Activated T-cell treated with anti-CD3 and anti-CD28 coated beads, Interleukin-2, amount 50 U/mL, for 24 hours (primary cell): ENCODE measurements at regions not wholly inside any gene's neighbourhood (a gene's known extent, or its start where the extent isn't known, plus 50 kb on each side); places are given as distances from the start of the nearest gene placed in this dataset.

Experiments used
- DNase-seq: peaks from one replicate; pipeline ENCODE4 v3.0.0-alpha.2; 2020
- H3K27ac Mint-ChIP-seq: 2 replicates; pipeline ENCODE4 v1.8.0; 2020; ENCODE audit warnings: mild to moderate bottlenecking, mixed read lengths
- H3K27me3 Mint-ChIP-seq: 2 replicates; pipeline ENCODE4 v1.8.0; 2020; ENCODE audit warnings: mixed read lengths
- H3K36me3 Mint-ChIP-seq: 2 replicates; pipeline ENCODE4 v1.8.0; 2020; ENCODE audit warnings: low read depth, mixed read lengths
- H3K4me1 Mint-ChIP-seq: 2 replicates; pipeline ENCODE4 v1.8.0; 2020; ENCODE audit warnings: low read depth, mixed read lengths
- H3K4me3 Mint-ChIP-seq: 2 replicates; pipeline ENCODE4 v1.8.0; 2020; ENCODE audit warnings: mild to moderate bottlenecking, moderate library complexity, mixed read lengths
- H3K9me3 Mint-ChIP-seq: 2 replicates; pipeline ENCODE4 v1.8.0; 2020; ENCODE audit warnings: mixed read lengths

DNA sequence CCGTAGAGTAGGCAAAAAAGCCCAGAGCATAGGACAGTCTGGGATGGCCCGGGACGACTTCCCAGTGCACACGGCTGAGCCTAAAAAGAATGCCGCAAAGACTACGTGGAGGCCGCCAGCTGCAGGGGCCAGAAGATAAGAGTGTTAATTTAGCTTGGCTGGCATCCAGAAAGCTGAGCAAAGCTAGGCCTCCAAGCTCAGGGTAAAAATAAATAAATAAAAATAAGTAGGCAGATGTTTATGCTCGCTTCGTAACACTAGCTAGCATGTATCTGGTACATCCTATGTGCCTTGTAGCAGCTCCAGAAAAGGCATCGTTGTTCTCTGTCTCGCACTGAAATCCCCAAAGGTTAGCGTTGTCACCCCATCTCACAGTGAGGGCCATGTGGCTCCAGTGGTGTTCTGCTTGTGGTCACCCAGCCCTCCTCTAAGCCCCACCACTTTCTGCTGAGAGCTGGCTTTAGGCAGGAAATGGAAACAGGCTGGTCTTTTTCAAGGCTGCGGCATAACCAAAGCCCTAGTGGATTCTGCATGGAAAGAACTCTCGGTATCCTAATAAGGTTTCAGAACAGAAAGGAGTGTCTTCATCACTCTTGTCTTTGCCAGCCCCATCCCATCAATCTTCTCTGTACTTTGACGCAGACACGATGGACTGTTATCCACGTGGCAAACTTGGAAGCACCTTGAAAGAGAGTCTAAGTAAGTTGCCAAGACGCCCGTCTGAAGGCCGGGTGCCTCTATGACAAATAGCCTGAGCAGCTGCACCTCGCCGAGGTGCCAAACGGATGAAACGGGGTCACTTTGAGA lies 58.1 kb upstream of the MEF2A start:
- no peaks in the 10 kb centered on the region for H3K9me3 Mint-ChIP-seq
- no peaks in the 10 kb centered on the region for H3K36me3 Mint-ChIP-seq
- no peaks in the 10 kb centered on the region for H3K27me3 Mint-ChIP-seq
- no peak overlapping the region for H3K27ac Mint-ChIP-seq
- no peak overlapping the region for H3K4me3 Mint-ChIP-seq
- peaks cover 47% of the 10 kb centered on the region for H3K4me1 Mint-ChIP-seq
- no peak for DNase-seq

GRCh38 chr15:99508311-99508645 lies 57.5 kb upstream of the MEF2A start:
- Mint-ChIP-seq H3K27ac (no peak overlapping the region), H3K4me3 (no peak overlapping the region), H3K27me3 (no peaks in the 10 kb centered on the region), H3K36me3 (no peaks in the 10 kb centered on the region), H3K4me1 (peaks cover 44% of the 10 kb centered on the region), H3K9me3 (no peaks in the 10 kb centered on the region)
- no peak for DNase-seq

DNA sequence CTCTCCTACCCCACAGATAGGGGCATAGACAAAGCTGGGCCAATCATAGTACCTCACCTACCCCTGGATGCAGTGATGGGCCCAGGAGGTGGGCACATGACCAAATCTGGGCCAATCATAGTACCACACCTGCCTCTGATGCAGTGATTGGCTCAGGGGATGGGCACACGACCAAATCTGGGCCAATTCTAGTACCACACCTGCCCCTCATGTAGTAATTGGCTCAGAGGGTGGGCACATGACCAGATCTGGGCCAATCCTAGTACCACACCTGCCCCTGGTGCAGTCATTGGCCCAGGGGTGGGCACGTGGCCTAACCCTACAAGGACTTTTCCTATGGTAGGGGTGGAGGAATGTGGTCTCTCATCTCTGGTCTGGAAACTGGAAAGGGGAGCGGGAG lies 56.9 kb upstream of the MEF2A start:
- Mint-ChIP-seq H3K4me3 (no peak overlapping the region), H3K4me1 (peaks cover 38% of the 10 kb centered on the region), H3K27ac (no peak overlapping the region), H3K9me3 (no peaks in the 10 kb centered on the region), H3K27me3 (no peaks in the 10 kb centered on the region), H3K36me3 (no peaks in the 10 kb centered on the region)
- DNase-seq = no peak

- Mint-ChIP-seq H3K36me3 (no peaks in the 10 kb centered on the region), H3K4me3 (no peak overlapping the region), H3K27me3 (no peaks in the 10 kb centered on the region), H3K27ac (no peak overlapping the region), H3K4me1 (peaks cover 28% of the 10 kb centered on the region), H3K9me3 (no peaks in the 10 kb centered on the region)
- DNase-seq = no peak
These were observed 55.9 kb upstream of the MEF2A start for GRCh38 chr15:99509686-99510461.

DNA sequence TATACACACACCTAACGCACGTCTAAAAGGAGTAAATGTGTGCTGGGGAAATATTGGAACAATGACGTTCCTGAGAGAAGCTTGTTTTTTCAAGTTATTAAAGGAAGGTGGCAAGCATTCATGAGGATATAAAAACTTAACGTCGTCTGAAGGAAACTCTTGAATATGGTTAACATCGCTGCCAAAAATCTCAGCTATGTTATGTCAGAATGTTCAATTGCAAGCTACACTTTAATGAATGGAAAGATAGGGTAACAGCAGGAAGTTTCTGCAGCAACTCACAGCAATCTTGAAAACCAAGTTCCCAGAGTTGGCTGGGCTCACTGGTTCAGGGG lies 54.3 kb upstream of the MEF2A start:
- no peak for DNase-seq
- Mint-ChIP-seq H3K9me3 (no peaks in the 10 kb centered on the region), H3K27ac (no peak overlapping the region), H3K4me3 (no peak overlapping the region), H3K4me1 (peaks cover 25% of the 10 kb centered on the region), H3K27me3 (no peaks in the 10 kb centered on the region), H3K36me3 (no peaks in the 10 kb centered on the region)

- H3K36me3 Mint-ChIP-seq = no peaks in the 10 kb centered on the region
- H3K27me3 Mint-ChIP-seq = no peaks in the 10 kb centered on the region
- H3K4me3 Mint-ChIP-seq = no peak overlapping the region
- H3K9me3 Mint-ChIP-seq = no peaks in the 10 kb centered on the region
- no peak for DNase-seq
- no peak overlapping the region for H3K27ac Mint-ChIP-seq
- H3K4me1 Mint-ChIP-seq = peaks cover 25% of the 10 kb centered on the region
These were observed 53.7 kb upstream of the MEF2A start for GRCh38 chr15:99511866-99512661.

DNA sequence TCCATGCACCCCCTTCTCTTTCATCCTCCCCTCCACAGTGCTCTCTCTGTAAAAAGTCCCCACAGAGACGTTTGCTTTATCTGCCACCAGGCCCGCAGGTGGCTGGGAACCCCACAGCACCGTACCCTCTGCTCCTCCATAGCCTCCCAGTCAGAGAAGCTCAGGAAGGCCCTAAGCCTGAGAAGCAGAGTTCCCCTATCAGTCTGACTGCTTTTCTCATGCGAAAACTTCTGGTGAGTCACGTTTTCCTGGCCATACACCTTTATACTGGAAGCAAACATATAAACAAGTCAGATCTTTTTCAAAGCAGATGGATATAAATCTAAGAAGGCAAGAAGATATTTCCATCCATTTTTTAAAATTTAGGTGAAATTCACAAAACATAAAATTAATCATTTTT lies 51.5 kb upstream of the MEF2A start:
- no peak for DNase-seq

More for the DNA sequence above, 51.5 kb upstream of the MEF2A start:
- H3K27me3 Mint-ChIP-seq = no peaks in the 10 kb centered on the region
- H3K9me3 Mint-ChIP-seq = no peaks in the 10 kb centered on the region
- H3K36me3 Mint-ChIP-seq = no peaks in the 10 kb centered on the region
- peaks cover 24% of the 10 kb centered on the region for H3K4me1 Mint-ChIP-seq
- no peak overlapping the region for H3K4me3 Mint-ChIP-seq
- H3K27ac Mint-ChIP-seq = no peak overlapping the region
